ENCODE measurements at regions not wholly inside any gene's neighbourhood (a gene's known extent, or its start where the extent isn't known, plus 50 kb on each side); places are given as distances from the start of the nearest gene placed in this dataset.

GRCh38 chr6:1527073-1527457 is 82.7 kb upstream of the FOXC1 start:
- TF ChIP-seq, protein P1, sequence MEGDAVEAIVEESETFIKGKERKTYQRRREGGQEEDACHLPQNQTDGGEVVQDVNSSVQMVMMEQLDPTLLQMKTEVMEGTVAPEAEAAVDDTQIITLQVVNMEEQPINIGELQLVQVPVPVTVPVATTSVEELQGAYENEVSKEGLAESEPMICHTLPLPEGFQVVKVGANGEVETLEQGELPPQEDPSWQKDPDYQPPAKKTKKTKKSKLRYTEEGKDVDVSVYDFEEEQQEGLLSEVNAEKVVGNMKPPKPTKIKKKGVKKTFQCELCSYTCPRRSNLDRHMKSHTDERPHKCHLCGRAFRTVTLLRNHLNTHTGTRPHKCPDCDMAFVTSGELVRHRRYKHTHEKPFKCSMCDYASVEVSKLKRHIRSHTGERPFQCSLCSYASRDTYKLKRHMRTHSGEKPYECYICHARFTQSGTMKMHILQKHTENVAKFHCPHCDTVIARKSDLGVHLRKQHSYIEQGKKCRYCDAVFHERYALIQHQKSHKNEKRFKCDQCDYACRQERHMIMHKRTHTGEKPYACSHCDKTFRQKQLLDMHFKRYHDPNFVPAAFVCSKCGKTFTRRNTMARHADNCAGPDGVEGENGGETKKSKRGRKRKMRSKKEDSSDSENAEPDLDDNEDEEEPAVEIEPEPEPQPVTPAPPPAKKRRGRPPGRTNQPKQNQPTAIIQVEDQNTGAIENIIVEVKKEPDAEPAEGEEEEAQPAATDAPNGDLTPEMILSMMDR (IDR thresholded peaks at IDR 0.05), result no peak
- no peak for TF ChIP-seq POLR2A (IDR thresholded peaks at IDR 0.05)

Measured in upper lobe of left lung (tissue), 4 donors.